Ovary (tissue), 3 donors: ENCODE measurements at regions not wholly inside any gene's neighbourhood (a gene's known extent, or its start where the extent isn't known, plus 50 kb on each side); places are given as distances from the start of the nearest gene placed in this dataset.

Source experiments
- CTCF ChIP-seq, 3 donors: fragments of 450-650 bp in 2 of 3; fragments of 200-600 bp in 1 of 3; IDR thresholded peaks; one replicate each; pipeline versions ENCODE4 v1.5.1 to v1.8.0; 2016 to 2022; ENCODE audit warnings: antibody characterized with exemption in 3 of 3, mild to moderate bottlenecking in 1 of 3
- EP300 ChIP-seq: sonication (generic); formaldehyde crosslinking; IDR thresholded peaks from one replicate; pipeline ENCODE4 v1.6.1; 2017; ENCODE audit warnings: antibody characterized with exemption
- POLR2A ChIP-seq: fragments of 450-650 bp; IDR thresholded peaks from one replicate; pipeline ENCODE4 v1.6.1; 2017; ENCODE audit warnings: antibody characterized with exemption, mild to moderate bottlenecking, moderate library complexity
- donor health status: DM: no; HTN: no; CAD: no.

- TF ChIP-seq CTCF (IDR thresholded peaks at IDR 0.05), result no peak
- no peak for TF ChIP-seq POLR2A
- TF ChIP-seq EP300, result no peak
Measured at GRCh38 chr3:72571638-72572114, 276.6 kb downstream of the SHQ1 start.
